ENCODE measurements at regions not wholly inside any gene's neighbourhood (a gene's known extent, or its start where the extent isn't known, plus 50 kb on each side); places are given as distances from the start of the nearest gene placed in this dataset.

- Histone ChIP-seq H3K36me3 (replicated peaks; ENCODE audit: low read depth, low read length) (no peaks in the 10 kb centered on the region), H3K79me2 (ENCODE audit: low read length) (no peaks in the 10 kb centered on the region), H3K4me3 (ENCODE audit: low read length) (no peak overlapping the region), H3K27me3 (ENCODE audit: low read depth, low read length) (no peaks in the 10 kb centered on the region), H3K27ac (ENCODE audit: low read length) (no peak overlapping the region), H3K4me1 (ENCODE audit: low read length) (no peaks in the 10 kb centered on the region), H2AFZ (ENCODE audit: low read depth, low read length) (no peak overlapping the region), H3K9ac (ENCODE audit: low read length) (no peak overlapping the region), H3K9me3 (ENCODE audit: insufficient read depth, low read length) (no peaks in the 10 kb centered on the region), H3K4me2 (ENCODE audit: low read length) (no peak overlapping the region), H4K20me1 (ENCODE audit: insufficient read depth, low read length) (no peaks in the 10 kb centered on the region)
- TF ChIP-seq CTCF (IDR thresholded peaks at IDR 0.05; ENCODE audit: low read depth, low read length) (no peak), EZH2phosphoT487 (IDR thresholded peaks at IDR 0.05; ENCODE audit: low read depth) (no peak)
Measured at GRCh38 chr14:31965071-31965734, 111.9 kb upstream of the ARHGAP5 start.

- H3K9me3 ChIP-seq (ENCODE audit: insufficient read depth, low read length): no peaks in the 10 kb centered on the region
- TF ChIP-seq EZH2phosphoT487 (IDR thresholded peaks at IDR 0.05; ENCODE audit: low read depth) (no peak), CTCF (IDR thresholded peaks at IDR 0.05; ENCODE audit: low read depth, low read length) (no peak)
- H3K4me2 ChIP-seq (ENCODE audit: low read length): no peak overlapping the region
- H3K4me3 ChIP-seq (ENCODE audit: low read length): no peak overlapping the region
- no peaks in the 10 kb centered on the region for H3K79me2 ChIP-seq (ENCODE audit: low read length)
- H3K27me3 ChIP-seq (ENCODE audit: low read depth, low read length): no peaks in the 10 kb centered on the region
- no peaks in the 10 kb centered on the region for H3K36me3 ChIP-seq (replicated peaks; ENCODE audit: low read depth, low read length)
- H3K9ac ChIP-seq (ENCODE audit: low read length): no peak overlapping the region
- H3K27ac ChIP-seq (ENCODE audit: low read length): no peak overlapping the region
- H2AFZ ChIP-seq (ENCODE audit: low read depth, low read length): no peak overlapping the region
- no peaks in the 10 kb centered on the region for H3K4me1 ChIP-seq (ENCODE audit: low read length)
- no peaks in the 10 kb centered on the region for H4K20me1 ChIP-seq (ENCODE audit: insufficient read depth, low read length)
Measured at GRCh38 chr14:31965735-31966598, 111.1 kb upstream of the ARHGAP5 start.

- TF ChIP-seq CTCF (IDR thresholded peaks at IDR 0.05; ENCODE audit: low read depth, low read length) (no peak), EZH2phosphoT487 (IDR thresholded peaks at IDR 0.05; ENCODE audit: low read depth) (no peak)
- no peaks in the 10 kb centered on the region for H3K4me1 ChIP-seq (ENCODE audit: low read length)
- H3K9me3 ChIP-seq (ENCODE audit: insufficient read depth, low read length): no peaks in the 10 kb centered on the region
- H3K36me3 ChIP-seq (replicated peaks; ENCODE audit: low read depth, low read length): no peaks in the 10 kb centered on the region
- H3K27ac ChIP-seq (ENCODE audit: low read length): no peak overlapping the region
- no peak overlapping the region for H3K4me3 ChIP-seq (ENCODE audit: low read length)
- H3K9ac ChIP-seq (ENCODE audit: low read length): no peak overlapping the region
- no peaks in the 10 kb centered on the region for H3K27me3 ChIP-seq (ENCODE audit: low read depth, low read length)
- no peaks in the 10 kb centered on the region for H3K79me2 ChIP-seq (ENCODE audit: low read length)
- H3K4me2 ChIP-seq (ENCODE audit: low read length): no peak overlapping the region
- H4K20me1 ChIP-seq (ENCODE audit: insufficient read depth, low read length): no peaks in the 10 kb centered on the region
- no peak overlapping the region for H2AFZ ChIP-seq (ENCODE audit: low read depth, low read length)
Measured at GRCh38 chr14:31966896-31967668, 110.0 kb upstream of the ARHGAP5 start.

- Histone ChIP-seq H2AFZ (ENCODE audit: low read depth, low read length) (no peak overlapping the region), H3K27ac (ENCODE audit: low read length) (no peak overlapping the region)
Measured at GRCh38 chr14:31967669-31967975, 109.5 kb upstream of the ARHGAP5 start.

More at GRCh38 chr14:31967669-31967975, 109.5 kb upstream of the ARHGAP5 start:
- Histone ChIP-seq H3K4me2 (ENCODE audit: low read length) (no peak overlapping the region), H3K79me2 (ENCODE audit: low read length) (no peaks in the 10 kb centered on the region), H3K27me3 (ENCODE audit: low read depth, low read length) (no peaks in the 10 kb centered on the region), H3K9ac (ENCODE audit: low read length) (no peak overlapping the region), H4K20me1 (ENCODE audit: insufficient read depth, low read length) (no peaks in the 10 kb centered on the region), H3K4me1 (ENCODE audit: low read length) (no peaks in the 10 kb centered on the region), H3K36me3 (replicated peaks; ENCODE audit: low read depth, low read length) (no peaks in the 10 kb centered on the region), H3K4me3 (ENCODE audit: low read length) (no peak overlapping the region), H3K9me3 (ENCODE audit: insufficient read depth, low read length) (no peaks in the 10 kb centered on the region)
- no peak for TF ChIP-seq EZH2phosphoT487 (IDR thresholded peaks at IDR 0.05; ENCODE audit: low read depth)
- TF ChIP-seq CTCF (IDR thresholded peaks at IDR 0.05; ENCODE audit: low read depth, low read length): no peak

Data from OCI-LY3 (cell line).